Caco-2 (cell line): ENCODE measurements at regions not wholly inside any gene's neighbourhood (a gene's known extent, or its start where the extent isn't known, plus 50 kb on each side); places are given as distances from the start of the nearest gene placed in this dataset.

ENCODE experiments used
- BruUV-seq: library from RNA; stranded (reverse); fragments of 400-500 nt; replicated peaks from 2 replicates; lab custom pipeline; 2021; lab: Mats Ljungman, UMichigan
- CTCF ChIA-PET: fragments of 300-600 bp; sonication (Branson Sonifier 250); formaldehyde crosslinking; loops from one replicate; lab custom pipeline; 2022; ENCODE audit warnings: antibody characterized with exemption; lab: Charles Lee
- POLR2A ChIA-PET: fragments of 300-600 bp; sonication (Branson Sonifier 250); formaldehyde crosslinking; loops from one replicate; lab custom pipeline; 2022; ENCODE audit warnings: antibody characterized with exemption; lab: Charles Lee
- DNase-seq, 2 experiments: peaks; one replicate each; pipeline versions ENCODE4 v3.0.0 to v3.0.0-alpha.2; 2020 to 2022
- H3K27me3 ChIP-seq: replicated peaks from 2 replicates; pipeline ENCODE4 v1.6.0; 2011; ENCODE audit warnings: low read length; ENCODE audit not compliant: control insufficient read depth, insufficient read depth
- H3K36me3 ChIP-seq: 2 replicates; pipeline ENCODE4 v1.5.1; 2011; ENCODE audit warnings: low read length; ENCODE audit not compliant: control insufficient read depth, insufficient read depth
- H3K4me1 ChIP-seq: fragments of 250-450 bp; sonication (Bioruptor Pico); 2 replicates; pipeline ENCODE4 v1.5.1; 2020; ENCODE audit warnings: mild to moderate bottlenecking
- H3K4me3 ChIP-seq: 2 replicates; pipeline ENCODE4 v1.5.1; 2011; ENCODE audit warnings: low read depth, mild to moderate bottlenecking, control low read depth, low read length
- H3K9me3 ChIP-seq: fragments of 250-450 bp; sonication (Bioruptor Pico); 2 replicates; pipeline ENCODE4 v1.5.1; 2020; ENCODE audit warnings: mild to moderate bottlenecking, moderate library complexity
- H3K27ac Mint-ChIP-seq: one replicate; pipeline ENCODE4 v1.8.0; 2022; ENCODE audit warnings: mixed read lengths; ENCODE audit not compliant: unreplicated experiment
- H3K27me3 Mint-ChIP-seq: one replicate; pipeline ENCODE4 v1.8.0; 2022; ENCODE audit warnings: mixed read lengths; ENCODE audit not compliant: insufficient read depth, unreplicated experiment
- H3K36me3 Mint-ChIP-seq: one replicate; pipeline ENCODE4 v1.8.0; 2022; ENCODE audit warnings: mild to moderate bottlenecking, mixed read lengths; ENCODE audit not compliant: insufficient read depth, unreplicated experiment
- H3K4me1 Mint-ChIP-seq: one replicate; pipeline ENCODE4 v1.8.0; 2022; ENCODE audit warnings: low read depth, mixed read lengths; ENCODE audit not compliant: unreplicated experiment
- H3K4me3 Mint-ChIP-seq: one replicate; pipeline ENCODE4 v1.8.0; 2022; ENCODE audit warnings: mild to moderate bottlenecking, moderate library complexity, mixed read lengths; ENCODE audit not compliant: unreplicated experiment
- H3K9me3 Mint-ChIP-seq: one replicate; pipeline ENCODE4 v1.8.0; 2022; ENCODE audit warnings: mixed read lengths; ENCODE audit not compliant: unreplicated experiment
- CTCF ChIP-seq, 2 experiments: fragments of 200-600 bp in 1 of 2; IDR thresholded peaks; 1 replicate in 1 of 2; 2 replicates in 1 of 2; pipeline versions ENCODE4 v1.5.1 to v1.8.0; 2011 to 2022; ENCODE audit warnings: antibody characterized with exemption in 1 of 2, control low read depth in 1 of 2, inconsistent platforms in 1 of 2, low read depth in 1 of 2, low read length in 1 of 2, mild to moderate bottlenecking in 1 of 2, moderate library complexity in 1 of 2; ENCODE audit not compliant: insufficient read depth in 1 of 2, severe bottlenecking in 1 of 2, unreplicated experiment in 1 of 2
- intact Hi-C: fragments of 100-400 bp; cut with micrococcal nuclease; formaldehyde crosslinking; loops from one replicate; pipeline ENCODE4 v1.10.0; 2022; ENCODE audit not compliant: unreplicated experiment

- ChIA-PET CTCF (no interaction called here), POLR2A (no interaction called here)
- no peak for TF ChIP-seq CTCF (IDR thresholded peaks at IDR 0.05; ENCODE audit: insufficient read depth in 1 of 2, low read depth in 1 of 2, low read length in 1 of 2, severe bottlenecking in 1 of 2, unreplicated experiment in 1 of 2)
- Mint-ChIP-seq H3K9me3 (peaks cover 13% of the 10 kb centered on the region), H3K4me1 (no peaks in the 10 kb centered on the region), H3K36me3 (no peaks in the 10 kb centered on the region), H3K27ac (no peak overlapping the region), H3K4me3 (no peak overlapping the region), H3K27me3 (no peaks in the 10 kb centered on the region)
- intact Hi-C loops: no loop called here
- no peaks in the 10 kb centered on the region; the same call in 1 of the 2 replicates for H3K9me3 ChIP-seq
- no TSS peak for BruUV-seq
- DNase-seq: no peak
- H3K36me3 ChIP-seq: no peaks in the 10 kb centered on the region
- H3K27me3 ChIP-seq: no peaks in the 10 kb centered on the region
- no peaks in the 10 kb centered on the region for H3K4me1 ChIP-seq
- no peak overlapping the region for H3K4me3 ChIP-seq
Observed at GRCh38 chr7:69012149-69012548, 586.1 kb upstream of the AUTS2 start.

- no peaks in the 10 kb centered on the region for H3K36me3 ChIP-seq
- CTCF ChIA-PET: no interaction called here
- POLR2A ChIA-PET: no interaction called here
- no TSS peak for BruUV-seq
- intact Hi-C loops: no loop called here
- Mint-ChIP-seq H3K36me3 (no peaks in the 10 kb centered on the region), H3K27ac (no peak overlapping the region), H3K4me3 (no peak overlapping the region), H3K27me3 (no peaks in the 10 kb centered on the region), H3K4me1 (no peaks in the 10 kb centered on the region), H3K9me3 (peaks cover 24% of the 10 kb centered on the region)
- H3K4me1 ChIP-seq: no peaks in the 10 kb centered on the region
- peaks cover 10% of the 10 kb centered on the region for H3K9me3 ChIP-seq
- no peaks in the 10 kb centered on the region for H3K27me3 ChIP-seq
- no peak for DNase-seq
- H3K4me3 ChIP-seq: no peak overlapping the region
- no peak for TF ChIP-seq CTCF (IDR thresholded peaks at IDR 0.05; ENCODE audit: insufficient read depth in 1 of 2, low read depth in 1 of 2, low read length in 1 of 2, severe bottlenecking in 1 of 2, unreplicated experiment in 1 of 2)
Observed at GRCh38 chr7:69017208-69017607, 581.1 kb upstream of the AUTS2 start.

- Histone ChIP-seq H3K36me3 (no peaks in the 10 kb centered on the region), H3K4me3 (no peak overlapping the region), H3K27me3 (no peaks in the 10 kb centered on the region), H3K9me3 (peaks cover 10% of the 10 kb centered on the region), H3K4me1 (no peaks in the 10 kb centered on the region)
- CTCF ChIA-PET: no interaction called here
- Mint-ChIP-seq H3K4me1 (no peaks in the 10 kb centered on the region), H3K27me3 (no peaks in the 10 kb centered on the region), H3K27ac (no peak overlapping the region), H3K36me3 (no peaks in the 10 kb centered on the region), H3K9me3 (peaks cover 24% of the 10 kb centered on the region), H3K4me3 (no peak overlapping the region)
- POLR2A ChIA-PET: no interaction called here
- no peak for TF ChIP-seq CTCF (IDR thresholded peaks at IDR 0.05; ENCODE audit: insufficient read depth in 1 of 2, low read depth in 1 of 2, low read length in 1 of 2, severe bottlenecking in 1 of 2, unreplicated experiment in 1 of 2)
- intact Hi-C loops: no loop called here
- DNase-seq: no peak
- BruUV-seq: no TSS peak
Observed at GRCh38 chr7:69018200-69018599, 580.1 kb upstream of the AUTS2 start.
